GM03348 (cell line): ENCODE measurements at regions not wholly inside any gene's neighbourhood (a gene's known extent, or its start where the extent isn't known, plus 50 kb on each side); places are given as distances from the start of the nearest gene placed in this dataset.

Experiments used
- DNase-seq: peaks from one replicate; pipeline ENCODE4 v3.0.0; 2012; ENCODE audit warnings: low spot score

GRCh38 chr21:27511233-27511632 is 544.3 kb upstream of the ADAMTS5 start:
- DNase-seq: no peak

DNA sequence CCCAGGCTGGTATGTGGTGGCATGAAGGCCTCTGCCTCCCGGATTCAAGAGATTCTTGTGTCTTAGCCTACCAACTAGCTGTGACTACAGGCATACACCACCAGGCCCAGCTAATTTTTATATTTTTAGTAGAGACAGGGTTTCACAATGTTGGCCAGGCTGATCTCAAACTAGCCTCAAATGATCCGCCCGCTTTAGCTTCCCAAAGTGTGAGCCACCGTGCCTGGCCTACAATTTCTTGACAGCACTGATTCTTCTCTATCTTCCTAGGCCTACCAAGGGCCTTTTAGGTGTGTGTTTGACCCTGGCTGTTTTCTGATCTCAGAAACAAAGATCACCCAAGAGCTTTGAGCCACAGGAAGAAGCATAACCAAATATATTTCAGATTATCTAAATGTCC is 540.8 kb upstream of the ADAMTS5 start:
- DNase-seq: no peak

- peak; percentile 60 for DNase-seq
Measured at GRCh38 chr21:27505516-27505915, 538.6 kb upstream of the ADAMTS5 start.

- DNase-seq: no peak
Measured at GRCh38 chr21:27502801-27503200, 535.9 kb upstream of the ADAMTS5 start.

GRCh38 chr21:27498025-27498424 is 531.1 kb upstream of the ADAMTS5 start:
- no peak for DNase-seq

- no peak for DNase-seq
Measured at GRCh38 chr21:27495836-27496235, 528.9 kb upstream of the ADAMTS5 start.

- DNase-seq: no peak
Measured at GRCh38 chr21:27493542-27493941, 526.7 kb upstream of the ADAMTS5 start.

DNA sequence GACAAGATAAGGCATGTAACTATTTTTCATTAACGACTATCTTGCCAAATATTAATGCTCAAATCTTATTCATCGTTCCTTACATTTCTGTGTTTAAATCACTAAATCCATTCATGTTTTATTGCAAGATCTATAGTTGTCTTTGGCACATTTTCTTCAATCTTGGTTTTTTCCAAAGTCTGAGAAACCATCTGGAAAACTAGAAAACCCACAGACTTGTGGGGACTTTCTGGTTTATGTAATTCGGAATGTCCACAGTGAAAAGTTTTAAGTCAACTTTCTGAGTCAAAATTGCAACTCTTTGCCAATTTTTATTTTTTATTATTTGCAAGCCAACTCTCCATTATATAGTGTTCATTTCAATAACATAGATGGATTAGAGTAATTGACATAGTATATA is 520.8 kb upstream of the ADAMTS5 start:
- no peak for DNase-seq

DNA sequence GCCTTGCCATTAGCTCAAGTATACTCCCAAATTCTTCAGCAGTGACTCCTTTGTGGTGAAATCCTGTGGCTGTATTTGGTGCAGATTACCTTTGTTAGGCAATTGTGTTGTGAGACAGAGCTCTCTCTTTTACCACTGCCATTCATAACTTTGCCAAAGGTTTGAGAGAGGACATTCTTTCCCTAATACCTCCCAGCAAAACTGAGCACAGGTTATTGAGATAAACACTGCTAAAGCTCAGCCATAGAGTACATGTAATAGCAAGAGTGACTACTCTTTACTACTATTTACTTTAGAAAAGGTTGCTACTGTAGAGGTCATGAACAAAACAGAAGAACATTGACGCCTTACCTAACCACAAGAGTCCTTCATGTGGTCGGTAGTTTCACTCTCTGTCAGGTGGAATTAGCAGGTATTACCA is 514.0 kb upstream of the ADAMTS5 start:
- peak; percentile 58 for DNase-seq

GRCh38 chr21:27477296-27477695 is 510.4 kb upstream of the ADAMTS5 start:
- DNase-seq: peak; percentile 36

GRCh38 chr21:27476696-27477095 is 509.8 kb upstream of the ADAMTS5 start:
- peak; percentile 52 for DNase-seq

DNA sequence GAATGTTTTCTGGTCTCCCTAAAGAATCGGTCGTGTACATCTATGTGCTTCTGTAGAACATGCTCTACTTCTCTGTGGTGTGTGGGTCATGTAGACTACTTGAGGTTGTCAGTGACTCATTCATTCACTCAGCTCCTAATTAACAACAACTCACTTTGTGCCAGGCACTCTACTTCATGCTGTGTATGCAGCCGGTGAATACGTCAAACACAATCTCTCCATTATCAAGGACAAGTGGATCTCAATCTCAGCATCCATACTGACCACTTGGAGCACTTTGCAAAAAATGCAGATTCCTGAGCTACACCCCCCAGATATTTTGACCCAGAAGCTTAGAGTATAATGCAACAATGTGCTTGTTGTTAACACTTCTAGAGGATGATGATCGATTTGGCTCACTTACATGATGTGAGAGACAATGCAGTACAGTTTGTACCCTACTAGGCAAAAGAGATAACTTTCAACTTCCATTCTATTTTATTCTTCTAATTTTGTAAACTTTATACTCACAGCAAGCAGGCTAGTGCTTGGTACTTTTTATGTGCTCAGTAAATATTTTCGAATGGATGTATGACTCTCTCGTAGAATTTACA is 508.6 kb upstream of the ADAMTS5 start:
- DNase-seq: no peak

DNA sequence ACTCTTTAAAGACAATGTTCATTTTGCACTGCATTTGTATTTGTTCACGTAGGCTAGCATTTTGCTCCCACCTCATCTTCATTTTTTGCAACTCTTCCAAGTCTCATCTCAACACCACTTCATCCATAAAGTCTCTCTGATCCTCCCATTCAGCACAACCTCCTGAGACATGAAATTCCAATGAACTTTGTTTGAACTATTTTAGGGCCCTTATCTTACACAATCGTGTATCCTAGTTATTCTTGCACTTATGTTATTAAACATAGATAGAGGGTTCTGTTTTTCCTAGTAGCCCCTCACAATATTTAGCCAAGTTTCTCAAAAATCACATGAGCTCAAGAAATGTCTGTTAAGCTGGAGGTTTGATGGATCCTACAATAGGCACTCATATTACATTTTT is 500.5 kb upstream of the ADAMTS5 start:
- no peak for DNase-seq

DNA sequence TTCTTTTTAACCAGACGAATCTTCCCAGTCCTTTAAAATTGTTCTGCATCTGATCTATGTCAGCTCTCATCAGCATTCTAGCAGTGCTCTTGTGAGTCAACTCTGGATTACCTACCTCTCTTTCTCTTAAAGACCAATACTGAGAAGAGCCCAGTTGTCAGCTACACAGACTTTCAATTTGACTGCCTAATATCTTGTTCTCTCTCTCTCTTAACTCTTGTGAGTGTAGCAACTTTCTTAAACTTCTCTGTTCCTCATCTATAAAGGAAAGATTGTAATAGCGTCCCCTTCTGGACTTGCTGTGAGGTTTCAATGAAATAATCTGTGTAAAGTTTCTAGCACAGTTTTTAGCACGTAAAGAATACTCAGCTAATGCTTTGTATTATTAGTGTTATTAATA is 499.3 kb upstream of the ADAMTS5 start:
- no peak for DNase-seq

DNA sequence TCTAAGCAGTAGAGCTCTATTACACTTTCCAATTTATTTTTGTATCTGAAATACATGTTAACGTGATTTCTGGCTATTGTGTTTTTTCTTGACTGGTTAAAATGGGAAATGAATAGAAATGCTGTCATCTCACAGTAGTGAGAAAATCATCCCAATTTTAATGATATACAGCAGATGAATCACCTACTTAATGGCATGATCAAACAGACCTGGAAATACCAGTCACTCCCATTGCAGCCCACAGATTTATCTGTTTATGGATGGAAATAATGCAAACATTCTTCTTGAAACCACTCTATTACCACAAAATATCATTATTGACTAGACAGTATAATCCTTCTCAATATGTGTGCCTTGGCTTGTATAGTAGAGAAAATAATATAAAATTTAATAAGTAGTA is 497.8 kb upstream of the ADAMTS5 start:
- peak; percentile 24 for DNase-seq

DNA sequence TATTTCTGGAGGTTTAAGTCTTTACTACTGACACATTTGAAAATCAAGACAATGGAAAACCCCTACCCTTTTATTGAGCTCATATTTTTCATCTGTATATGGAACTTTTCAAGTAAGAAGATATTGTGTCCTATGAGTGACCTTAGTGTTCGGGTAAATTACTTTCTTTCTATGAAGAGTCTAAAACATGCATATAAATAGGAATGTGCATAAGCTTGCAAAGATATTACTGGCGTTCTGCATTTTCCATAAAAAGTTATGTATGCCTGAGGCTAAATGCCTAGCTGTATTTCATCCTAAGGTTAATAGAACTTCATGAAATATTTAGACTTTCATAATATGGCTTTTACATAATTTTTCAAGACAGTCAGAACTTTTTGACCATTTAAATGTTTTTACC is 495.8 kb upstream of the ADAMTS5 start:
- DNase-seq: no peak

DNA sequence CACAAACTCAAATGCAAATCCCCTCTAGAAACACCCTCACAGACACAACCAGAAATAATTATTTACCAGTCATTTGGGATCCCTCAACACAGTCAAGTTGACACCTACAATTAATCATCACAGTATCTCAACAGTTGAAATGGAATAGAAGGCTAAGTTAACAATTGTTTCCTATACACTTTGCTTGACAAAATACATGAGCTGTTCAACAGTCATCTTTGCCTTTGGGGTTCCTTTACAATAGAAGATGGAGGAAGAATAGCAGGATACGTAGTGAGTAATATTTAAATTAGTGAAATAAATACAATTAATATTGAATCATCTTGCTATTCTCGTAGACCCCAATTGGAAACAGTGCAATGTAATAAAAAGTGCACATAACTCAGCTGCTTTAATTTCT is 487.3 kb upstream of the ADAMTS5 start:
- no peak for DNase-seq

DNA sequence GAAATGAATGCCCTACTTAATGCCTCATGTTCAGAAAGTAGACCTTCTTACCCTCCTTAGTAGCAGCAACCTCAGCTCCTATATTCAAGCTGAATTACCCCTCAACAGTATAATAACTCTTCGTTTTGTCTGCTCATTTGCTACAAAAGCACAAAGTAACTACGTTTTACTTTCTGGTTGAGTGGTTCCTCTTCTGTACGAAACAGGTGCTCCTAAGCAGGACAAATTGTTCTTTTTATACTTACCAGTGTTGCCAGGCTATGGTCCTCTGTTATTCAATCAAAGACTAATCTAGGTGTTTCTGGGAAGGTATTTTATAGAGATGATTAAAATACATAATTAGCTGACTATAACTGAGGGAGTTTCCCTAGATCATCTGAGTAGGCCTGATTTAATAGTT is 484.2 kb upstream of the ADAMTS5 start:
- DNase-seq: no peak

- no peak for DNase-seq
Measured at GRCh38 chr21:27450216-27450615, 483.3 kb upstream of the ADAMTS5 start.

DNA sequence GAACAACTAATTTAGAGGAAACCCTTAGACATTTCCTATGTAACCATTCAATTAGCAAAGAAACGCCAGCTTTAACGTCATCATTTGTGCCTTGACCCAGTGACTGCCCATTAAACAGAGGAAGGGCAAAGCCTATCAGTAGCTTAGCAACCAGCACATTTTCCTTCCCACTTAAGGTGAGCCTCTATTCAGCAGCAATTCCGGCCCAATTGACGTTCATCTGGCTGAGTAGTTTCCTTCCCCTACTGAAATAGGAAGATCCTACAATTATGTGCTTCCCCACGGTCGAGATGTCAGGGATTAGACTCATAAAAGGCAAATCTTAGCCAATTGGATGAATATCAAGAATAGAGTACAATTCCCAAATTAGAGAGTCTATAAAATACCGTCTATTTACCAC is 482.1 kb upstream of the ADAMTS5 start:
- no peak for DNase-seq

GRCh38 chr21:27447843-27448242 is 481.0 kb upstream of the ADAMTS5 start:
- DNase-seq: no peak

GRCh38 chr21:27429710-27430341 is 462.9 kb upstream of the ADAMTS5 start:
- peak; percentile 41 for DNase-seq

- no peak for DNase-seq
Measured at GRCh38 chr21:27426196-27426595, 459.3 kb upstream of the ADAMTS5 start.

GRCh38 chr21:27425574-27425973 is 458.7 kb upstream of the ADAMTS5 start:
- DNase-seq: peak; percentile 16
